ENCODE measurements at regions not wholly inside any gene's neighbourhood (a gene's known extent, or its start where the extent isn't known, plus 50 kb on each side); places are given as distances from the start of the nearest gene placed in this dataset.

DNA sequence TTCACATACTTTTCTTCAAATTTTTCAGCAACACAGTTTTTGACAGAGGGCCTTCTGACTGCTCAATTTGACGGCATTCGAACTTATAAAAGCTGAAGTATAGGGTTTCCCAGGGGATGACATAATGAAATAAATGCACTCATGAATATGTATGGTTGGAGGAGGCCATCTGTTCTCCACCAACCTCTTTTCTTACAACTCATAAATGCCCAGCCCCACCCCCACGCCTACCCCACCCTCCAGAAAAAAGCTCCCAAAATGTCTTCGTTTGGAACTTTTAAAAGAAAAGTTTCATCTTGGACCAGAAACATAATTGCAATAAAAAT is 211.6 kb upstream of the LRRN1 start:
- TF ChIP-seq POLR2A (conservative IDR thresholded peaks at IDR 0.05) (no peak), CEBPB (tag; IDR thresholded peaks at IDR 0.05) (no peak), GABPA (tag; conservative IDR thresholded peaks at IDR 0.05; ENCODE audit: low read depth) (no peak), ESRRA (IDR thresholded peaks at IDR 0.05; ENCODE audit: borderline replicate concordance, low read depth) (no peak), SMARCA5 (IDR thresholded peaks at IDR 0.05) (no peak), SP1 (CRISPR knock-in tag; IDR thresholded peaks at IDR 0.05) (no peak)
- TF ChIP-seq, protein P1, sequence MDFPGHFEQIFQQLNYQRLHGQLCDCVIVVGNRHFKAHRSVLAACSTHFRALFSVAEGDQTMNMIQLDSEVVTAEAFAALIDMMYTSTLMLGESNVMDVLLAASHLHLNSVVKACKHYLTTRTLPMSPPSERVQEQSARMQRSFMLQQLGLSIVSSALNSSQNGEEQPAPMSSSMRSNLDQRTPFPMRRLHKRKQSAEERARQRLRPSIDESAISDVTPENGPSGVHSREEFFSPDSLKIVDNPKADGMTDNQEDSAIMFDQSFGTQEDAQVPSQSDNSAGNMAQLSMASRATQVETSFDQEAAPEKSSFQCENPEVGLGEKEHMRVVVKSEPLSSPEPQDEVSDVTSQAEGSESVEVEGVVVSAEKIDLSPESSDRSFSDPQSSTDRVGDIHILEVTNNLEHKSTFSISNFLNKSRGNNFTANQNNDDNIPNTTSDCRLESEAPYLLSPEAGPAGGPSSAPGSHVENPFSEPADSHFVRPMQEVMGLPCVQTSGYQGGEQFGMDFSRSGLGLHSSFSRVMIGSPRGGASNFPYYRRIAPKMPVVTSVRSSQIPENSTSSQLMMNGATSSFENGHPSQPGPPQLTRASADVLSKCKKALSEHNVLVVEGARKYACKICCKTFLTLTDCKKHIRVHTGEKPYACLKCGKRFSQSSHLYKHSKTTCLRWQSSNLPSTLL (IDR thresholded peaks at IDR 0.05): no peak
- TF ChIP-seq, protein P2, sequence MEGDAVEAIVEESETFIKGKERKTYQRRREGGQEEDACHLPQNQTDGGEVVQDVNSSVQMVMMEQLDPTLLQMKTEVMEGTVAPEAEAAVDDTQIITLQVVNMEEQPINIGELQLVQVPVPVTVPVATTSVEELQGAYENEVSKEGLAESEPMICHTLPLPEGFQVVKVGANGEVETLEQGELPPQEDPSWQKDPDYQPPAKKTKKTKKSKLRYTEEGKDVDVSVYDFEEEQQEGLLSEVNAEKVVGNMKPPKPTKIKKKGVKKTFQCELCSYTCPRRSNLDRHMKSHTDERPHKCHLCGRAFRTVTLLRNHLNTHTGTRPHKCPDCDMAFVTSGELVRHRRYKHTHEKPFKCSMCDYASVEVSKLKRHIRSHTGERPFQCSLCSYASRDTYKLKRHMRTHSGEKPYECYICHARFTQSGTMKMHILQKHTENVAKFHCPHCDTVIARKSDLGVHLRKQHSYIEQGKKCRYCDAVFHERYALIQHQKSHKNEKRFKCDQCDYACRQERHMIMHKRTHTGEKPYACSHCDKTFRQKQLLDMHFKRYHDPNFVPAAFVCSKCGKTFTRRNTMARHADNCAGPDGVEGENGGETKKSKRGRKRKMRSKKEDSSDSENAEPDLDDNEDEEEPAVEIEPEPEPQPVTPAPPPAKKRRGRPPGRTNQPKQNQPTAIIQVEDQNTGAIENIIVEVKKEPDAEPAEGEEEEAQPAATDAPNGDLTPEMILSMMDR (IDR thresholded peaks at IDR 0.05 in 2 of 3, conservative IDR thresholded peaks at IDR 0.05 in 1 of 3; ENCODE audit: insufficient read depth in 2 of 3, low read depth in 1 of 3, low read length in 3 of 3): no peak
- TF ChIP-seq, protein P3, sequence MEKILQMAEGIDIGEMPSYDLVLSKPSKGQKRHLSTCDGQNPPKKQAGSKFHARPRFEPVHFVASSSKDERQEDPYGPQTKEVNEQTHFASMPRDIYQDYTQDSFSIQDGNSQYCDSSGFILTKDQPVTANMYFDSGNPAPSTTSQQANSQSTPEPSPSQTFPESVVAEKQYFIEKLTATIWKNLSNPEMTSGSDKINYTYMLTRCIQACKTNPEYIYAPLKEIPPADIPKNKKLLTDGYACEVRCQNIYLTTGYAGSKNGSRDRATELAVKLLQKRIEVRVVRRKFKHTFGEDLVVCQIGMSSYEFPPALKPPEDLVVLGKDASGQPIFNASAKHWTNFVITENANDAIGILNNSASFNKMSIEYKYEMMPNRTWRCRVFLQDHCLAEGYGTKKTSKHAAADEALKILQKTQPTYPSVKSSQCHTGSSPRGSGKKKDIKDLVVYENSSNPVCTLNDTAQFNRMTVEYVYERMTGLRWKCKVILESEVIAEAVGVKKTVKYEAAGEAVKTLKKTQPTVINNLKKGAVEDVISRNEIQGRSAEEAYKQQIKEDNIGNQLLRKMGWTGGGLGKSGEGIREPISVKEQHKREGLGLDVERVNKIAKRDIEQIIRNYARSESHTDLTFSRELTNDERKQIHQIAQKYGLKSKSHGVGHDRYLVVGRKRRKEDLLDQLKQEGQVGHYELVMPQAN (IDR thresholded peaks at IDR 0.05; ENCODE audit: borderline replicate concordance): no peak
- TF ChIP-seq, protein P4, sequence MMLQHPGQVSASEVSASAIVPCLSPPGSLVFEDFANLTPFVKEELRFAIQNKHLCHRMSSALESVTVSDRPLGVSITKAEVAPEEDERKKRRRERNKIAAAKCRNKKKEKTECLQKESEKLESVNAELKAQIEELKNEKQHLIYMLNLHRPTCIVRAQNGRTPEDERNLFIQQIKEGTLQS (IDR thresholded peaks at IDR 0.05): no peak
- TF ChIP-seq, protein P4 (CRISPR knock-in tag; conservative IDR thresholded peaks at IDR 0.05): no peak
- TF ChIP-seq, protein P5, sequence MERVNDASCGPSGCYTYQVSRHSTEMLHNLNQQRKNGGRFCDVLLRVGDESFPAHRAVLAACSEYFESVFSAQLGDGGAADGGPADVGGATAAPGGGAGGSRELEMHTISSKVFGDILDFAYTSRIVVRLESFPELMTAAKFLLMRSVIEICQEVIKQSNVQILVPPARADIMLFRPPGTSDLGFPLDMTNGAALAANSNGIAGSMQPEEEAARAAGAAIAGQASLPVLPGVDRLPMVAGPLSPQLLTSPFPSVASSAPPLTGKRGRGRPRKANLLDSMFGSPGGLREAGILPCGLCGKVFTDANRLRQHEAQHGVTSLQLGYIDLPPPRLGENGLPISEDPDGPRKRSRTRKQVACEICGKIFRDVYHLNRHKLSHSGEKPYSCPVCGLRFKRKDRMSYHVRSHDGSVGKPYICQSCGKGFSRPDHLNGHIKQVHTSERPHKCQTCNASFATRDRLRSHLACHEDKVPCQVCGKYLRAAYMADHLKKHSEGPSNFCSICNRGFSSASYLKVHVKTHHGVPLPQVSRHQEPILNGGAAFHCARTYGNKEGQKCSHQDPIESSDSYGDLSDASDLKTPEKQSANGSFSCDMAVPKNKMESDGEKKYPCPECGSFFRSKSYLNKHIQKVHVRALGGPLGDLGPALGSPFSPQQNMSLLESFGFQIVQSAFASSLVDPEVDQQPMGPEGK (CRISPR knock-in tag; IDR thresholded peaks at IDR 0.05; ENCODE audit: borderline replicate concordance): no peak
- TF ChIP-seq, protein P6, sequence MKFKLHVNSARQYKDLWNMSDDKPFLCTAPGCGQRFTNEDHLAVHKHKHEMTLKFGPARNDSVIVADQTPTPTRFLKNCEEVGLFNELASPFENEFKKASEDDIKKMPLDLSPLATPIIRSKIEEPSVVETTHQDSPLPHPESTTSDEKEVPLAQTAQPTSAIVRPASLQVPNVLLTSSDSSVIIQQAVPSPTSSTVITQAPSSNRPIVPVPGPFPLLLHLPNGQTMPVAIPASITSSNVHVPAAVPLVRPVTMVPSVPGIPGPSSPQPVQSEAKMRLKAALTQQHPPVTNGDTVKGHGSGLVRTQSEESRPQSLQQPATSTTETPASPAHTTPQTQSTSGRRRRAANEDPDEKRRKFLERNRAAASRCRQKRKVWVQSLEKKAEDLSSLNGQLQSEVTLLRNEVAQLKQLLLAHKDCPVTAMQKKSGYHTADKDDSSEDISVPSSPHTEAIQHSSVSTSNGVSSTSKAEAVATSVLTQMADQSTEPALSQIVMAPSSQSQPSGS (CRISPR knock-in tag; IDR thresholded peaks at IDR 0.05): no peak

Measured in K562 (cell line).